NCI-H146 (cell line): ENCODE measurements at regions not wholly inside any gene's neighbourhood (a gene's known extent, or its start where the extent isn't known, plus 50 kb on each side); places are given as distances from the start of the nearest gene placed in this dataset.
"Not testable (repeated sequence)": the region's sequence is repeated elsewhere in the genome, so short reads cannot be mapped to it uniquely, and the experiment has no call there.

ENCODE experiments used
- DNase-seq: peaks from one replicate; lab custom pipeline; 2025; lab: John Stamatoyannopoulos, UW

DNA sequence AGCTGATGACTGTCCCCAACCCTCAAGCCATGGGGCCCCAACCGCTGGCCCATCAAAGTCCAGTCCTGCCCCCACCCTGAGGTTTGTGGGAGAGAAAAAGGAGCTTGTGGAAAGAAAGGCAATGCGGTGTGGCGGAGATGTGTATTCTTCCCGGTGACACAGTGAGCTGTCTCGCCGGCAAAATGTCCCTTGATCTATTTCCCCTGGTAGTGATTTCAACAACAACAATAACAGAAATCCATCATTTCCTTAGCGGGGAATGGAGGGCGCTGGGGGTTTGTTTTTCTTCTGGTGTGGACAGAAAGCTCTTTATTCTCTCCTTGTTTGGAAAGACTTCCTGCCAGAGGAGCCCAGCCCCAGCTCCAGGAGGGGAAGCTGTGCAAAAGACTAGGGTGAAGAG lies 93.7 kb upstream of the LHX5 start:
- no peak for DNase-seq

DNA sequence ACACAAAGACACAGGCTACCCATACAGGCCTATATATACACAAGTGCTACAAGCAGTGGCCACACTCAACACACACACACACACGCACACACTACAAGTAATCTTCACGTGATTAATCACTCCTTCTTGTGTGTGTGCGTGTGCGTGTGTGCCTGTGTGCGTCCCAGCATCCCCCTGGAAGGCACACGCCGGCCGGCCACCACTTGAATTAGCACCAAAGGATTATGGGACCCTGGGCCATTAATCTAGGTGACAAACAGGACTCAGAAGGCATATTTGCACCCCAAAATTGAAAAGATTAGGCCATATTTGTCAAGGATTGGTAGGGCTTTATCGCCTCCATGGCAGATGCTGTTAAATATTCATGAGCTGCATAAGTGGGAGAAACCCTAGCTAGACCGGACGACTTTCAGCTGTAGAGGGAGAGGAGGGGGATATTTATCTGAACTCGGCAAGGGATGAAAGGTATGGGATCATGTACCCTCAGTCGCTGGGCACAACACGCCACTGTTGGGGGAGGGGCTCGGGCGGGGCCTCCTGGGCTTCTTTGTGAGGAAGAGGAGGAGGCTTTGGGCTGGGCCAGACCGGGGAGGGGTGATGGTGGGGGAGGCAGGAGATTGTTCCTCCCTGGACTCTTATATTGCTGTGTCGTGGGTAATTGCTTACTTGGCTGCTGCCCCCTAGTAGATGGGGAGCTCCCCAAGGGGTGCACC lies 89.6 kb upstream of the LHX5 start:
- DNase-seq: no peak

DNA sequence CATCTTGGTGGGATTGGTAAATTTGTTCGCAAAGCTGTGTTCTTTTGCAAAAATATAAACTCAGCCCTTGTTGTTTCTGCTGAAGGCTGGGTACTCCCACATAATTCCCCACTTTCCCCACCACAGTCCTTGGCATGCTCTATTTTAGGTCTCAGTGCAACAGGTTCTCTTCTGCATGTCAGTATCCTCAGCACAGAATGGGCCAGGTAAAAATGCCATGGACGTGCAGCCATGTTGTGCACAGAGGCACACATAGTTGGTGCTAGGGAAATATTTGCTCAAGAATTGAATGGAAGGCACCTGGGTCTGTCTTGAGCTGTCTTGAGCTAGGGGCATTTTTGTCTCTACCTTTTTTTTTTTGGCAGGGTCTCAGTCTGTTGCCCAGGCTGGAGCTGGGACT lies 87.8 kb upstream of the LHX5 start:
- no peak for DNase-seq

- no peak for DNase-seq
Measured at GRCh38 chr12:113555226-113555625, 83.6 kb upstream of the LHX5 start.

- DNase-seq: no peak
Measured at GRCh38 chr12:113552760-113553159, 81.1 kb upstream of the LHX5 start.

GRCh38 chr12:113551563-113551962 lies 79.9 kb upstream of the LHX5 start:
- DNase-seq: no peak

DNA sequence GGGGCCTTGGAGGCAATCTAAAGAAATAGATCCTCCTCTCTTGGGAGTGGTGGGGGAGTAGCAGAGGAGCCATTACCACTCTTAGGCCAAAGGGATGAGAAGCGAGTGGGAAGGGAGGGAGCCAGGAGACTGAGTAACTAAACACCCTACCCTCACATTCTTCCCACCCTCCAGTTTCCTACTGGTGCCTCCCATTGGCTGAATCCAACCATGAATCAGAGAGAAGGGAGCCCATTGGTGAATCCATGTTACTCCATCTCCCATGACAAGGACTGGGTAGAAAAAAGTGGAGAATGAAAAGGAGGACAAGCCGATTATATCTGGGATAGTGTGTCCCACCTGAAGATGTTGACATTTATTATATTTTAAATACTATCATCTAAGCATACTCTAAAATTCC lies 76.8 kb upstream of the LHX5 start:
- no peak for DNase-seq

- DNase-seq: no peak
Measured at GRCh38 chr12:113546916-113547863, 75.5 kb upstream of the LHX5 start.

GRCh38 chr12:113537751-113538087 lies 66.0 kb upstream of the LHX5 start:
- DNase-seq: no peak

GRCh38 chr12:113537046-113537750 lies 65.5 kb upstream of the LHX5 start:
- no peak for DNase-seq

GRCh38 chr12:113535100-113535499 lies 63.4 kb upstream of the LHX5 start:
- DNase-seq: no peak

DNA sequence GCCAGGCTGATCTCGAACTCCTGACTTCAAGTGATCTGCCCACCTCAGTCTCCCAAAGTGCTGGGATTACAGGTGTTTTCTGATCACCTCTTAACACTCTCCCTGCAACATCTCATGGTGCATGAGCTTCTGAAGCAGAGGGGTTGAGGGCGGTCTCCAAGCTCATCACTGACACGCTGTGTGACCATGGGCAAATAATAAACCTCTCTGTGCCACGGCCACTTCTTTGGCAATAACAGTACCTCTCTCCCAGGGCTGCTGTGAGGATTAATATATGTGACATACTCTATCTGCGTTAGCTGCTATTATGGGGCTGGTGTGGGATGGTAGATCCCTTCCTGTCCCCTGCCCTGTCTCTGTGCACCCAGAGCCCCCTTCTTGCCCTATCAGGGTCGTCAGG lies 62.9 kb upstream of the LHX5 start:
- no peak for DNase-seq

DNA sequence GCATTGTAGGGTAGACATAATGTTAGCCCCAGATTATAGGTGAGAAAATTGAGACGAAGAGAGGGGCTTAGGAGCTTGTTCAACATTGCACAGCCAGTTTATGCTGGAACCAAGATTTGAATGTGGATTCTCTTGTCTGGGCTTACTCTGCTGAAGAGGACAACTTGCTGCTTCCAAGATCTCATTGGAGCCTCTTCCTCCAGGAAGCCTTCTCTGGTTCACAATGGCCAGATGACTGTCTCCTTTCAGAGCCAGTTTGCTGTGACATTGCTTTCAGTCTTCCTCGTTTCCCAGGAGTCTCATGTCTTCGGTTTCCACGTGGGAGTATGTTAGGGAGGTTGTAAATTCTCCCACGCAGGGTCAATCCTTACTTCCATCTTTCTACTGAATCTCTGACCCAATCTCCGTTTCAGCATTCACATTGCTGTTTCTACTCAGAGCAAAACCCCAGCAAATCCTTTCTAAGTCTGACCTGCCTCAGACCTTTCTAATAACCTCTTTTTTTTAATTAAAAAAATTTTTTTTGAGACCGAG lies 62.2 kb upstream of the LHX5 start:
- no peak for DNase-seq

DNA sequence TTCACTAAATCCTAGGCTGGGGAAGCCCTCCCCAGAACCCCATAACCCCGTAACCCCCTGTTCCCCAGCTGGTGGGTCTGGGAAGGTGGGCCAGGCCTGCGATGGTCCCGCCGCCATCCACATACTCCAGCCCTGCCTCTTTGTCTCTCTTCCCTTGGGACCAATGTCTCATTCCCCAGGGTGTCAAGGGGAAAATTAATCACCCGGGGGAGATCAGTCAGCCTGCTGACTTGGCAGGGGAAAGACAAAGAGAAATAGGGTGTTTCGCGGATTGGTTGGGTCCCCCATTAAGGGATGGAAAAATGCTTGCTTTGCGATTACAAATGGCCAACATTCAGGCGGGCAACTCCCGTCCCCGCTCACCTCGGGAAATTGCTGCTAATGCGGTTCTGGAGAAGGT lies 60.6 kb upstream of the LHX5 start:
- no peak for DNase-seq

- not testable (repeated sequence) for DNase-seq
Measured at GRCh38 chr12:113531073-113531472, 59.4 kb upstream of the LHX5 start.

DNA sequence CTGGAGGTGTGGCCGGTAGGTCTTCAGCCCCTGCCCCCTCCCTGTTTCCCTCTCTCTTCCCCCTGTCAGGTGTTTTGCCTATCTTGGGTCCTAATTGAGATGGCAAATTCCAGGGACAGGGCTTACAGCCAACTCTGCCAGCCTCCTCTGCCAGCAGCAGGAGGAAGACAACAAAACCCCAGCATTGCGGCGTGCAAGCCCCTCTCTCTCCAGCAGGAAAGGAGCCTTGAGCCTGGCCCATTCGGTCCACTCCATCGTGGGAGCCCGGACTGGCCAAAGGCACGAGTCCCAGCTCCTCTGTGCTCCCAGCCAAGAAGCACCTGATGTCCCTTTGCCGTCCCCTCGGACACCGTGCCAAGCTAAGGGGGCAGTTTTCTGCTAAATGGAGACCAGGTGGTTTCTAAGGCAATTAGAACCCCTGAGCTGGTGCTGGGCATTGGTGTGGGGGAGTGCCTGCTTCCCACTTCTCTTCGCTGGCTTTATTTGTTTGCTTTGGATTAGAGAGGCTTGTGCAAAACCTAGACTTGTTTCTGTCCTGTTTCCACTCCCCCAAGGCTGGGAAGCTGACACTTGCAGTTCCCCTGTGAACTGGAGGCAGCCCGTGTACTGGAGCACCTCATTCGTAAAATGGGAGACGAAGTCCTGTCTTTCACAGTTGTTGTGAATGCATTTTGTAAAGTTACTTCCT lies 57.1 kb upstream of the LHX5 start:
- DNase-seq: no peak

- DNase-seq: no peak
Measured at GRCh38 chr12:113525066-113525465, 53.4 kb upstream of the LHX5 start.

DNA sequence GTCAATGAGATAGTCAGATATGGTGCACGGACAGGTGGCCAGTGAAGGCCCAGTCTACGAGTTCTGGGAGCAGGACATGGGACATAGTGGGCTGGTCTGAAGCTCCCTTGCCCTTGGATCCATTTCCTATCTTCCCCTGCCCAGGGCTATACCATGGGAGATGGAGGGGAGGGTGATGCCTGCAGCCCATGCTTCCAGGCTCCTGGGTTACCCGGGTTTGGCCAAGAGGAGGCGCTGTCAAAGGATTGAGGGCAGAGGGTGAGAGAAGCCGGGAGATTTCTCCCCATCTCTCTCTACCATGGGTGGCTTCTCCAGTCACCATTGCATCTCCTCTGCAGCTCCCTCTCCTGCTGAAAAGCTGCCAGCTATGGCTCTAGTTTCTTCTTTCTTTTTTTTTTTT lies 52.8 kb upstream of the LHX5 start:
- no peak for DNase-seq

GRCh38 chr12:113521708-113522107 lies 50.0 kb upstream of the LHX5 start:
- DNase-seq: no peak
